Suppressor macrophage treated with lipopolysaccharide for 1 hour (primary cell): ENCODE measurements at regions not wholly inside any gene's neighbourhood (a gene's known extent, or its start where the extent isn't known, plus 50 kb on each side); places are given as distances from the start of the nearest gene placed in this dataset.
"Not testable (repeated sequence)": the region's sequence is repeated elsewhere in the genome, so short reads cannot be mapped to it uniquely, and the experiment has no call there.

Experiments used
- DNase-seq, 3 donors: peaks; one replicate each; pipeline ENCODE4 v3.0.0-alpha.2; 2020 to 2022

GRCh38 chr7:114108510-114108909, 189.7 kb upstream of the PPP1R3A start:
- no peak for DNase-seq

- no peak for DNase-seq
Observed at GRCh38 chr7:114107522-114107921, 188.7 kb upstream of the PPP1R3A start.

- no peak for DNase-seq
Observed at GRCh38 chr7:114104035-114104434, 185.2 kb upstream of the PPP1R3A start.

- DNase-seq = no peak
Observed at GRCh38 chr7:114102996-114103395, 184.2 kb upstream of the PPP1R3A start.

GRCh38 chr7:114102131-114102530, 183.3 kb upstream of the PPP1R3A start:
- no peak for DNase-seq

GRCh38 chr7:114100810-114101209, 182.0 kb upstream of the PPP1R3A start:
- DNase-seq = no peak

- no peak for DNase-seq
Observed at GRCh38 chr7:114099337-114099736, 180.5 kb upstream of the PPP1R3A start.

- no peak for DNase-seq
Observed at GRCh38 chr7:114095885-114096284, 177.1 kb upstream of the PPP1R3A start.

- no peak for DNase-seq
Observed at GRCh38 chr7:114088470-114088940, 169.7 kb upstream of the PPP1R3A start.

GRCh38 chr7:114087653-114088469, 169.1 kb upstream of the PPP1R3A start:
- no peak for DNase-seq

GRCh38 chr7:114086914-114087652, 168.3 kb upstream of the PPP1R3A start:
- DNase-seq = peak in 2 of 3 donors; percentile 17 to 19

- peak in 2 of 3 donors; percentile 23 to 40 for DNase-seq
Observed at GRCh38 chr7:114086537-114086913, 167.7 kb upstream of the PPP1R3A start.

- peak; percentile 41 to 73 (median 52) for DNase-seq
Observed at GRCh38 chr7:114085592-114086501, 167.0 kb upstream of the PPP1R3A start.

- no peak for DNase-seq
Observed at GRCh38 chr7:114085313-114085591, 166.4 kb upstream of the PPP1R3A start.

GRCh38 chr7:114084472-114085312, 165.9 kb upstream of the PPP1R3A start:
- peak; percentile 29 to 46 (median 39) for DNase-seq

GRCh38 chr7:114084002-114084471, 165.2 kb upstream of the PPP1R3A start:
- no peak for DNase-seq

GRCh38 chr7:114083166-114084001, 164.6 kb upstream of the PPP1R3A start:
- DNase-seq = no peak

- DNase-seq = peak; percentile 21 to 33 (median 26)
Observed at GRCh38 chr7:114082642-114083165, 163.9 kb upstream of the PPP1R3A start.

GRCh38 chr7:114081606-114082425, 163.0 kb upstream of the PPP1R3A start:
- peak; percentile 56 to 76 (median 76) for DNase-seq

GRCh38 chr7:114077158-114077524, 158.3 kb upstream of the PPP1R3A start:
- not testable (repeated sequence) for DNase-seq
